Smooth muscle cell of the brain vasculature (primary cell): ENCODE measurements at regions not wholly inside any gene's neighbourhood (a gene's known extent, or its start where the extent isn't known, plus 50 kb on each side); places are given as distances from the start of the nearest gene placed in this dataset.

Source experiments
- DNase-seq: peaks from one replicate; pipeline ENCODE4 v3.0.0-alpha.2; 2012; ENCODE audit warnings: low read depth, low spot score

- DNase-seq = no peak
Observed at GRCh38 chr14:64639340-64639821, 64.8 kb upstream of the PLEKHG3 start.

- no peak for DNase-seq
Observed at GRCh38 chr14:64640839-64641238, 63.4 kb upstream of the PLEKHG3 start.

GRCh38 chr14:64641760-64642159 lies 62.5 kb upstream of the PLEKHG3 start:
- no peak for DNase-seq

GRCh38 chr14:64643709-64644108 lies 60.5 kb upstream of the PLEKHG3 start:
- DNase-seq = no peak

- DNase-seq = no peak
Observed at GRCh38 chr14:64644629-64645028, 59.6 kb upstream of the PLEKHG3 start.

GRCh38 chr14:64645220-64645892 lies 58.9 kb upstream of the PLEKHG3 start:
- DNase-seq = peak; percentile 87

GRCh38 chr14:64646103-64646502 lies 58.1 kb upstream of the PLEKHG3 start:
- DNase-seq = no peak

- no peak for DNase-seq
Observed at GRCh38 chr14:64649383-64649998, 54.7 kb upstream of the PLEKHG3 start.

GRCh38 chr14:64653900-64654245 lies 50.4 kb upstream of the PLEKHG3 start:
- DNase-seq = no peak

- DNase-seq = peak; percentile 65
Observed at GRCh38 chr14:64654246-64654900, 49.9 kb upstream of the PLEKHG3 start.
